Cerebellar cortex (tissue), 1 donor: ENCODE measurements at regions not wholly inside any gene's neighbourhood (a gene's known extent, or its start where the extent isn't known, plus 50 kb on each side); places are given as distances from the start of the nearest gene placed in this dataset.

Experiments
- DNase-seq: peaks from one replicate; pipeline ENCODE4 v3.0.0-alpha.2; 2015; ENCODE audit warnings: low spot score

GRCh38 chrX:155694649-155695048, 81.9 kb upstream of the TMLHE start:
- no peak for DNase-seq

- DNase-seq = no peak
Measured at GRCh38 chrX:155682834-155683233, 70.1 kb upstream of the TMLHE start.

- DNase-seq = no peak
Measured at GRCh38 chrX:155679715-155680114, 67.0 kb upstream of the TMLHE start.

GRCh38 chrX:155673338-155673737, 60.6 kb upstream of the TMLHE start:
- peak; percentile 26 for DNase-seq

GRCh38 chrX:155666741-155667140, 54.0 kb upstream of the TMLHE start:
- DNase-seq = no peak
